Motor neuron (in vitro differentiated cells): ENCODE measurements at regions not wholly inside any gene's neighbourhood (a gene's known extent, or its start where the extent isn't known, plus 50 kb on each side); places are given as distances from the start of the nearest gene placed in this dataset.
A peak's percentile ranks its signal among the peaks of the same experiment; 100 is the strongest.
"Not testable (repeated sequence)": the region's sequence is repeated elsewhere in the genome, so short reads cannot be mapped to it uniquely, and the experiment has no call there.

ENCODE experiments used
- ATAC-seq, 8 experiments: fragments of 200-7000 bp; cut with Tn5 transposase; replicated peaks in 6 of 8; 2 replicates each; pipeline ENCODE4 v1.8.0; 2021; ENCODE audit warnings: mild to moderate bottlenecking in 8 of 8, moderate library complexity in 8 of 8
- H3K27ac ChIP-seq, 2 donors: fragments of 250-450 bp; sonication (Bioruptor Pico); 2 replicates each; pipeline ENCODE4 v1.9.0; 2021; ENCODE audit warnings: antibody characterized with exemption in 2 of 2, mild to moderate bottlenecking in 2 of 2, moderate library complexity in 1 of 2
- H3K4me1 ChIP-seq, 2 donors: fragments of 250-450 bp; sonication (Bioruptor Pico); replicated peaks in 1 of 2; 2 replicates each; pipeline ENCODE4 v1.6.1; 2021; ENCODE audit warnings: antibody characterized with exemption in 2 of 2, mild to moderate bottlenecking in 2 of 2, moderate library complexity in 1 of 2
- H3K4me3 ChIP-seq, 5 donors: fragments of 250-450 bp; sonication (Bioruptor Pico); 2 replicates each; pipeline ENCODE4 v1.9.0; 2021; ENCODE audit warnings: antibody characterized with exemption in 5 of 5, mild to moderate bottlenecking in 5 of 5, moderate library complexity in 4 of 5
- WGBS, 10 experiments: fragments of 450-650 bp; shearing (Covaris generic); methylation state at CpG; one replicate each; pipeline ENCODE4 v1.0.0; 2022; 5-methylcytosine and 5-hydroxymethylcytosine counted together
- in situ Hi-C, 9 experiments: fragments of 400-800 bp; cut with MboI; loops; one replicate each; pipeline ENCODE4 v1.15.0; 2021; ENCODE audit warnings: low sequenced_read_pairs in 9 of 9, low pct_unique_long_range_greater_than_20kb in 2 of 9; ENCODE audit not compliant: unreplicated experiment in 9 of 9

GRCh38 chr10:123331438-123331837 is 177.2 kb downstream of the BUB3 start:
- no peak overlapping the region for H3K27ac ChIP-seq
- H3K4me1 ChIP-seq = no peaks in the 10 kb centered on the region
- in situ Hi-C loops = no loop called here
- WGBS, 10 experiments = 0 to 100% (median 35%) methylated on average over 1 to 4 of the region's 4 CpGs; no CpG with 5 or more reads in 1 of the 10 experiments
- H3K4me3 ChIP-seq = no peak overlapping the region
- ATAC-seq = peak in 3 of 8 experiments; percentile 23 to 28 (median 24)

DNA sequence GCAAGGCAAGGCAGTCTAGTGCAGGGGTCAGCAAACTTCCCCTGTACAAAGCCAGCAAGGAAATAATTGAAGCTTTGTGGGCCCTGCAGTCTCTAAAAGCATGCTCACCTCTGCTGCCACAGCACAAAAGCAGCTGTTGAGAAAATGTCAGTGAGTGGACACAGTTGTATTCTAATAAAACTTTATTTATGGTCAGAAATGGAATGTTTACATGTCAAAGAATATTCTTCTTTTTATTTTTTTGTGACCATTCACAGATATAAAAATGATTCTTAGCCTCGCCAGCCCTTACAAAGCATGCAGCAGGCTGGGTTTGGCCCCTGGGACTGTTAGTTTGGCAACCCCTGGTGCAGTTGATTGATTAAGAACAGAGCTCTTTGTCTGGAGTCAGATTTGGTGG is 192.4 kb downstream of the BUB3 start:
- Histone ChIP-seq H3K4me3 (no peak overlapping the region), H3K4me1 (peaks cover 0 to 30% of the 10 kb centered on the region in 2 donors), H3K27ac (no peak overlapping the region)
- in situ Hi-C loops = no loop called here
- 0 to 100% (median 100%) methylated on average over 1 of the region's 1 CpG; no CpG with 5 or more reads in 5 of the 10 experiments for WGBS, 10 experiments
- no peak for ATAC-seq

DNA sequence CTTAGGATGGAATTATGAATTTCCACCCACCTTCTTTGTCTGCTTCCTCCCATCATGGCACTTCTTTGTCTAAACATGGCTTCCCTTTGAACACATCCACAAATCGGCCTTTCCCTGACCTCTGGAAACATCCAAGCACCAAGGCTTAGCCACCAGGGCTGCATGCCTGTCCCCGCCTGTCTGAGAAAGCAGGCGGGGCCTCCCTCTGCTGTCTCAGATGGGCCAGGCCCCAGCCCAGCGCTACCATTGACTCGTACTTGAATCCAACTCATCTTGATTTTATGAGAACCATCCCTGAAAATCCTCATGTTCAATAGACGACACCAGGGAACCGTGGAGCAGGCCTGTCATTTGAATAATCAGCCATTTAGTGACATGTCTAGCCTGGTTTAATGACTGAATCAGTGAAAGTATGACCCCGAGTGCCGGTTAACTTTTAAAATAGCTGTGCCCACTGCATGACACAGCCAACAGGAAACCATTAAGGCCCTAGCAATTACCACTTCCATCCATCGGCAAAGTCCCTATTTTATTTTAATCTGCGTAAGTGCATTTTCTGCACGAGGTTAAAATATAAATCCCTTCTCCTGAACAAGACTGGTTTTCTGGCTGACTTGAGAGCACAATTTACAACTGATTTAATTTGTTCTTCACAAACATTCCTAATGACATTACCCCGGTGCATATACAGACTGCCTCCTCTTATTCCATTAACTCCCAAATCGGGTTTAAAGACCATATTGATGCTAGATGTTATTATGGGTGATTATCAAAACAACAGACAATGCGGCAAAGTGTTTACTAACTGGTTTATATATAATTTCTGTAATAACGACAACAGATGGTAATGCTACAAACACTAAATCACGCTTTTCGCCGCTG is 194.7 kb downstream of the BUB3 start:
- Histone ChIP-seq H3K4me1 (peaks cover 0 to 33% of the 10 kb centered on the region in 2 donors), H3K27ac (peak overlapping the region in 1 of 2 donors; percentile 66), H3K4me3 (no peak overlapping the region)
- in situ Hi-C loops = no loop called here
- WGBS, 10 experiments = 43 to 87% (median 70%) methylated on average over 3 to 18 of the region's 19 CpGs
- ATAC-seq = peak in 7 of 8 experiments; percentile 27 to 81 (median 68)

DNA sequence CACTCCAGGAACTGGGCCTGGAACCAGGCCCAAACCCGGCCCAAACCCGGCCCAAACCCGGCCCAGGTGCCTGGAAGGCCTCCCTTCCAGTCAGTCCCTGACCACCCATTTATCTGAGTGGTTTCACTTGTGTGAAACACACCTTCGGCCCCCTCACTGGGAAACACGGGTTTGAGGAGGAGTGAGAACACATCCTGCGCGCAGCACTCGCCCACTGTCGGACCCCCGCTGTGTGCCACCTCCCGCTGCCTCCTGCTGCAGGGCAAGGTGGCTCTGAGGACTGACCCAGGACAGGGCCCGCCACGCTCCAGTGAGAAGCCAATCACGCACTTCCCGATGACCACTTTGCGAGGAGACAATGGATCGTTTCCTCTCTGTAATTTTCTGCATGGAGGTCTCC is 197.5 kb downstream of the BUB3 start:
- in situ Hi-C loops = no loop called here
- Histone ChIP-seq H3K27ac (no peak overlapping the region), H3K4me3 (no peak overlapping the region), H3K4me1 (peaks cover 7 to 29% of the 10 kb centered on the region in 2 donors)
- ATAC-seq = no peak
- 60 to 95% (median 86%) methylated on average over 1 to 8 of the region's 17 CpGs; no CpG with 5 or more reads in 6 of the 10 experiments for WGBS, 10 experiments

GRCh38 chr10:123354521-123354920 is 200.3 kb downstream of the BUB3 start:
- H3K4me1 ChIP-seq = peaks cover 17 to 36% of the 10 kb centered on the region in 2 donors
- in situ Hi-C loops = no loop called here
- ATAC-seq = peak in 1 of 8 experiments; percentile 77
- 0 to 100% (median 79%) methylated on average over 1 to 7 of the region's 7 CpGs; no CpG with 5 or more reads in 2 of the 10 experiments for WGBS, 10 experiments
- no peak overlapping the region for H3K27ac ChIP-seq
- H3K4me3 ChIP-seq = no peak overlapping the region

- H3K4me1 ChIP-seq = peaks cover 17 to 29% of the 10 kb centered on the region in 2 donors
- in situ Hi-C loops = no loop called here
- 0 to 90% (median 74%) methylated on average over 2 to 5 of the region's 6 CpGs; no CpG with 5 or more reads in 1 of the 10 experiments for WGBS, 10 experiments
Measured at GRCh38 chr10:123355748-123356481, 201.7 kb downstream of the BUB3 start.

GRCh38 chr10:123356799-123357198 is 202.6 kb downstream of the BUB3 start:
- 2 to 84% (median 52%) methylated on average over 3 to 5 of the region's 5 CpGs for WGBS, 10 experiments
- no peak for ATAC-seq
- in situ Hi-C loops = no loop called here
- H3K4me1 ChIP-seq = peaks cover 17 to 29% of the 10 kb centered on the region in 2 donors
- no peak overlapping the region for H3K4me3 ChIP-seq
- no peak overlapping the region for H3K27ac ChIP-seq

More at GRCh38 chr10:123355748-123356481, 201.7 kb downstream of the BUB3 start:
- no peak overlapping the region for H3K27ac ChIP-seq
- peak in 5 of 8 experiments; percentile 50 to 78 (median 72) for ATAC-seq
- H3K4me3 ChIP-seq = no peak overlapping the region

DNA sequence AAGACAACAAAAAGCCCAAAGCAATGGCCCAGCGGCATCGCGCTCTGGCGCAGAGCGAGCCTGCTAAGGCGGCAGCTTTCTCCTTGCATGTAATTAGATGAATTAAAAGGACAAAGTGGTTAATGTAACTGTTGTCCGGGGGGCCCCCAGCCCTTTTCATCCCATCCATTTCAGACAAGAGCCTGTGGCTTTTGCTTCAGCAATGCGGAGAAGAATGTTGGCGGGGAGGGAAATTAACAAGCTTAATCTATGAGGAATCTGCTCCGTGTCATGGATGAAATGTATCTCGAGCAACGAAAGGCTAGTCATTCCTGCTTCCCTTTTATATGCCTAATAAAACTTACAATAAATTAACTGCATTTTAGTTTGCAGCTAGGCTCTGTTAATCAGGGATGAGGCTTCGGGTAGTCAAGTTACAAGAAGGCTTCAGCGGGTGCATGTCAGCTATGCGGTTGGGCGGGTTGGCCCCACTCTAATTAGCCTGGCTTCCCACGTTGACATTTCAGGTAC is 203.3 kb downstream of the BUB3 start:
- H3K27ac ChIP-seq = no peak overlapping the region
- peaks cover 17 to 29% of the 10 kb centered on the region in 2 donors for H3K4me1 ChIP-seq
- WGBS, 10 experiments = 0 to 49% (median 10%) methylated on average over 1 to 13 of the region's 17 CpGs; no CpG with 5 or more reads in 1 of the 10 experiments
- peak overlapping the region in 1 of 5 donors; percentile 13 for H3K4me3 ChIP-seq
- in situ Hi-C loops = no loop called here
- ATAC-seq = peak in 5 of 8 experiments; percentile 68 to 81 (median 74)

GRCh38 chr10:123359539-123359938 is 205.3 kb downstream of the BUB3 start:
- in situ Hi-C loops = no loop called here
- no peak overlapping the region for H3K4me3 ChIP-seq
- H3K4me1 ChIP-seq = peaks cover 17 to 26% of the 10 kb centered on the region in 2 donors
- 20 to 92% (median 80%) methylated on average over 1 to 2 of the region's 2 CpGs; no CpG with 5 or more reads in 5 of the 10 experiments for WGBS, 10 experiments
- ATAC-seq = no peak
- no peak overlapping the region for H3K27ac ChIP-seq

- peaks cover 12 to 26% of the 10 kb centered on the region in 2 donors for H3K4me1 ChIP-seq
- in situ Hi-C loops = no loop called here
- no peak overlapping the region for H3K27ac ChIP-seq
- ATAC-seq = no peak
- WGBS, 10 experiments = 17 to 89% (median 60%) methylated on average over 1 to 4 of the region's 5 CpGs; no CpG with 5 or more reads in 3 of the 10 experiments
- no peak overlapping the region for H3K4me3 ChIP-seq
Measured at GRCh38 chr10:123361832-123362231, 207.6 kb downstream of the BUB3 start.

DNA sequence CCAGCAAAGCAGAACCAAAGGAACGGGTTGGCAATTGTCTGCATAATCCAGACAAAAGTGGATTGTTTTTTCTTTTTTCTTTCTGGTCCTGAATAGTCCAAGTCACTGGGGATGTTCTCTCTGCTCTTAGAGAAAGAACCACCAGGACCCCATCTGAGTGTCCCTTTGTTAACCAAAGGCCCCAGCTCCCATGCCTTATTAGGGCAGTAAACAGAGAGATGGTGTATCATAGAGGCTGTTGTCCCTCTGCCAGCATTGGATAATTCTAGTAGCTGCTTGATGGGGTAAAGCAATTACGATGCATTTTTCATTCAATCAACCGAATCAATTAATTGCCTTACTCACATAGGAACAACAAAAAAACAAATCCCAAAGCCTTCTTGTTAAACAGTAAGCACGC is 213.0 kb downstream of the BUB3 start:
- 20 to 100% (median 74%) methylated on average over 1 to 4 of the region's 4 CpGs; no CpG with 5 or more reads in 1 of the 10 experiments for WGBS, 10 experiments
- Histone ChIP-seq H3K4me1 (peaks cover 2 to 11% of the 10 kb centered on the region in 2 donors), H3K4me3 (no peak overlapping the region), H3K27ac (no peak overlapping the region)
- in situ Hi-C loops = no loop called here
- no peak for ATAC-seq

GRCh38 chr10:123371626-123372025 is 217.4 kb downstream of the BUB3 start:
- 0 to 47% (median 12%) methylated on average over 1 to 2 of the region's 2 CpGs; no CpG with 5 or more reads in 4 of the 10 experiments for WGBS, 10 experiments
- H3K27ac ChIP-seq, in situ Hi-C loops, ATAC-seq, H3K4me3 ChIP-seq, H3K4me1 ChIP-seq: not testable (repeated sequence)

- no peak overlapping the region for H3K4me3 ChIP-seq
- in situ Hi-C loops = no loop called here
- no peak overlapping the region for H3K27ac ChIP-seq
- ATAC-seq = no peak
- WGBS, 10 experiments = 0 to 94% (median 73%) methylated on average over 1 to 6 of the region's 6 CpGs; no CpG with 5 or more reads in 1 of the 10 experiments
- H3K4me1 ChIP-seq = peaks cover 0 to 4% of the 10 kb centered on the region in 2 donors
Measured at GRCh38 chr10:123373591-123373990, 219.4 kb downstream of the BUB3 start.
